ENCODE measurements at regions not wholly inside any gene's neighbourhood (a gene's known extent, or its start where the extent isn't known, plus 50 kb on each side); places are given as distances from the start of the nearest gene placed in this dataset.

DNA sequence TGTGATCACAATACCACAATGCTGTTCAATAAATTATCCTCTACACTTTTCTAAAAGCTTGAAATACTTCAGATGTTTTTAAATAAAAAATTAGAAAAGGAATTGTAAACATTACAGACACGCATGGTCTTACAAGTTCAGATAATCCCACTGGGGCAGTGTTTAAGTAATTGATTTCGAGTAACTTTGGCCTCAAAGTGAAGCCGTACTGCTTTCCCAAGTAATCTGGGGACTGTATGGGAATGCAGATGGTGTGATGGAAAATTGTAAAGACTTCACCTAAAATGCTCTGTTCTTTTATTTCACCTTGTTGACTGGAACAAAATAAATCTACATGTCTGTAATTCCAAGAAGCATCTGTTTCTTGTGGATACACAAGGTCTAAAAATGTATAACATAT, 401.7 kb upstream of the LYPLAL1 start:
- DNase-seq, result no peak
- no peaks in the 10 kb centered on the region for H3K27me3 Mint-ChIP-seq (ENCODE audit: low read depth)
- no peaks in the 10 kb centered on the region for H3K4me1 Mint-ChIP-seq (ENCODE audit: low read depth)
- H3K4me3 Mint-ChIP-seq, result no peak overlapping the region
- no peak for ATAC-seq
- H3K9me3 Mint-ChIP-seq, result no peaks in the 10 kb centered on the region
- no peaks in the 10 kb centered on the region for H3K36me3 Mint-ChIP-seq (ENCODE audit: insufficient read depth)

GRCh38 chr1:218772575-218772974, 401.1 kb upstream of the LYPLAL1 start:
- no peaks in the 10 kb centered on the region for H3K27me3 Mint-ChIP-seq (ENCODE audit: low read depth)
- DNase-seq (no peak), ATAC-seq (no peak)
- no peaks in the 10 kb centered on the region for H3K4me1 Mint-ChIP-seq (ENCODE audit: low read depth)
- H3K4me3 Mint-ChIP-seq, result no peak overlapping the region
- H3K36me3 Mint-ChIP-seq (ENCODE audit: insufficient read depth), result no peaks in the 10 kb centered on the region
- no peaks in the 10 kb centered on the region for H3K9me3 Mint-ChIP-seq

GRCh38 chr1:218775501-218776021, 398.1 kb upstream of the LYPLAL1 start:
- Mint-ChIP-seq H3K4me3 (no peak overlapping the region), H3K27me3 (ENCODE audit: low read depth) (no peaks in the 10 kb centered on the region), H3K36me3 (ENCODE audit: insufficient read depth) (no peaks in the 10 kb centered on the region), H3K4me1 (ENCODE audit: low read depth) (no peaks in the 10 kb centered on the region), H3K9me3 (no peaks in the 10 kb centered on the region)
- ATAC-seq, result no peak
- DNase-seq, result no peak

- ATAC-seq (no peak), DNase-seq (no peak)
- H3K9me3 Mint-ChIP-seq, result no peaks in the 10 kb centered on the region
- no peaks in the 10 kb centered on the region for H3K27me3 Mint-ChIP-seq (ENCODE audit: low read depth)
- no peaks in the 10 kb centered on the region for H3K4me1 Mint-ChIP-seq (ENCODE audit: low read depth)
- H3K4me3 Mint-ChIP-seq, result no peak overlapping the region
- no peaks in the 10 kb centered on the region for H3K36me3 Mint-ChIP-seq (ENCODE audit: insufficient read depth)
These were observed 395.2 kb upstream of the LYPLAL1 start for GRCh38 chr1:218778257-218779126.

GRCh38 chr1:218779341-218780100, 394.2 kb upstream of the LYPLAL1 start:
- Mint-ChIP-seq H3K4me3 (no peak overlapping the region), H3K9me3 (no peaks in the 10 kb centered on the region), H3K27me3 (ENCODE audit: low read depth) (no peaks in the 10 kb centered on the region), H3K4me1 (ENCODE audit: low read depth) (no peaks in the 10 kb centered on the region), H3K36me3 (ENCODE audit: insufficient read depth) (no peaks in the 10 kb centered on the region)
- DNase-seq (no peak), ATAC-seq (no peak)

GRCh38 chr1:218783131-218783530, 390.5 kb upstream of the LYPLAL1 start:
- Mint-ChIP-seq H3K36me3 (ENCODE audit: insufficient read depth) (no peaks in the 10 kb centered on the region), H3K4me3 (no peak overlapping the region), H3K4me1 (ENCODE audit: low read depth) (no peaks in the 10 kb centered on the region), H3K9me3 (no peaks in the 10 kb centered on the region), H3K27me3 (ENCODE audit: low read depth) (no peaks in the 10 kb centered on the region)
- no peak for DNase-seq
- ATAC-seq, result no peak

DNA sequence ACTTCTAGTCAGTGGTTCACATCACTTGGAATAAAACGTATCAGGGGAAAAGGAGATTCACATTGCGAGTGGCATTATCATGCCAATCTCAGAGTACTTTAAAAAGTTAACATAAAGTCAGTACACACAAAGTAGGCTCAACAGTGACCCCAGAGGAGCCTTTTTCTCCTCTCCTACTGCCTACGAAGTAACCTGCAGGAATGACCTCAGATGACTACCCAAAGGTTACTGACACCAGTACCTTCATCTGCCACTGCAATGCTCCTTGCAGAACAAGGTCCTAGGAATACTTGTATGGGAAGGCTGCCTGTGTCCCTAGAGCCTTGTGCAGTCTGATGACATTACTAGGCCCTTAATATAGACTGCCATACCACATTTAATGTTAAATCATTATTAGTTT, 389.8 kb upstream of the LYPLAL1 start:
- Mint-ChIP-seq H3K27me3 (ENCODE audit: low read depth) (no peaks in the 10 kb centered on the region), H3K9me3 (no peaks in the 10 kb centered on the region), H3K36me3 (ENCODE audit: insufficient read depth) (no peaks in the 10 kb centered on the region), H3K4me1 (ENCODE audit: low read depth) (no peaks in the 10 kb centered on the region), H3K4me3 (no peak overlapping the region)
- DNase-seq (no peak), ATAC-seq (no peak)

- H3K4me1 Mint-ChIP-seq (ENCODE audit: low read depth), result no peaks in the 10 kb centered on the region
- H3K36me3 Mint-ChIP-seq (ENCODE audit: insufficient read depth), result no peaks in the 10 kb centered on the region
- no peaks in the 10 kb centered on the region for H3K9me3 Mint-ChIP-seq
- H3K4me3 Mint-ChIP-seq, result no peak overlapping the region
- H3K27me3 Mint-ChIP-seq (ENCODE audit: low read depth), result no peaks in the 10 kb centered on the region
- no peak for ATAC-seq
- no peak for DNase-seq
These were observed 387.8 kb upstream of the LYPLAL1 start for GRCh38 chr1:218785928-218786327.

DNA sequence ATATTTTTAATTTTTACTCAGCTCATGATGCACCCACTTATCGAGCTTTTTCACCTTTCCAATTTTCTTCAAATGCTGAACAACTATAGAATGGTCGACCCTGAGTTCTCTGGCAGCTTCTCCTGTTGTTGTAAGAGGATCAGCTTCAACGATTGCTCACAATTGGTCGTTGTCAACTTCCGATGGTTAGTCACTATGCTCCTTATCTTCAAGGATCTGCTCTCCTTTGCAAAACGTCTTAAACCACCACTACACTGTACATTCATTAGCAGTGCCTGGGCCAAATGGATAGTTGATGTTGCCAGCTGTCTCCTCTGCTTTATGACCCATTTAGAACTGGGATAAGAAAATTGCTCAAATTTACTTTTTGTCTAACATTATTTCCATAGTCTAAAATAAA, 385.9 kb upstream of the LYPLAL1 start:
- DNase-seq (no peak), ATAC-seq (no peak)
- no peaks in the 10 kb centered on the region for H3K4me1 Mint-ChIP-seq (ENCODE audit: low read depth)
- H3K4me3 Mint-ChIP-seq, result no peak overlapping the region
- H3K36me3 Mint-ChIP-seq (ENCODE audit: insufficient read depth), result no peaks in the 10 kb centered on the region
- H3K9me3 Mint-ChIP-seq, result no peaks in the 10 kb centered on the region
- H3K27me3 Mint-ChIP-seq (ENCODE audit: low read depth), result no peaks in the 10 kb centered on the region

GRCh38 chr1:218796773-218797172, 376.9 kb upstream of the LYPLAL1 start:
- no peaks in the 10 kb centered on the region for H3K36me3 Mint-ChIP-seq (ENCODE audit: insufficient read depth)
- ATAC-seq, result no peak

DNA sequence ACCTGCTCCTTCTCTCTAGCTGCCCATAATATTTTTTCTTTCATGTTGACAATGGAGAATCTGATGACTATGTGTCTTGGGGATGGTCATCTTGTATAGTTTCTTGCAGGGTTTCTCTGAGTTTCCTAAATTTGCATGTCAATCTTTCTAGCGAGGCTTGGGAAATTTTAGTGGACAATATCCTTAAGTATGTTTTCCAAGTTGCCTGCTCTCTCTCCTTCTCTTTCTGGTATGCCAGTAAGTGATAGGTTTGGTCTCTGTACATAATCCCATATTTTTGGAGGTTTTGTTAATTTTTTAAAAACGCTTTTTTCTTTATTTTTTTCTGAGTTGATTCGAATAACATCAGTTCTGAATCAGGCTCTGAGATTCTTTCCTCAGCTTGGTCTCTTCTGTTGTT, 370.9 kb upstream of the LYPLAL1 start:
- DNase-seq (no peak), ATAC-seq (no peak)
- H3K36me3 Mint-ChIP-seq (ENCODE audit: insufficient read depth), result no peaks in the 10 kb centered on the region
- H3K9me3 Mint-ChIP-seq, result no peaks in the 10 kb centered on the region
- no peaks in the 10 kb centered on the region for H3K4me1 Mint-ChIP-seq (ENCODE audit: low read depth)
- no peaks in the 10 kb centered on the region for H3K27me3 Mint-ChIP-seq (ENCODE audit: low read depth)
- H3K4me3 Mint-ChIP-seq, result no peak overlapping the region

More at GRCh38 chr1:218796773-218797172, 376.9 kb upstream of the LYPLAL1 start:
- no peak overlapping the region for H3K4me3 Mint-ChIP-seq
- H3K9me3 Mint-ChIP-seq, result no peaks in the 10 kb centered on the region
- no peaks in the 10 kb centered on the region for H3K4me1 Mint-ChIP-seq (ENCODE audit: low read depth)
- H3K27me3 Mint-ChIP-seq (ENCODE audit: low read depth), result no peaks in the 10 kb centered on the region
- DNase-seq, result no peak

- no peaks in the 10 kb centered on the region for H3K36me3 Mint-ChIP-seq (ENCODE audit: insufficient read depth)
- ATAC-seq (no peak), DNase-seq (no peak)
- no peak overlapping the region for H3K4me3 Mint-ChIP-seq
- no peaks in the 10 kb centered on the region for H3K4me1 Mint-ChIP-seq (ENCODE audit: low read depth)
- peaks cover 3% of the 10 kb centered on the region for H3K9me3 Mint-ChIP-seq
- H3K27me3 Mint-ChIP-seq (ENCODE audit: low read depth), result no peaks in the 10 kb centered on the region
These were observed 370.2 kb upstream of the LYPLAL1 start for GRCh38 chr1:218803351-218803997.

DNA sequence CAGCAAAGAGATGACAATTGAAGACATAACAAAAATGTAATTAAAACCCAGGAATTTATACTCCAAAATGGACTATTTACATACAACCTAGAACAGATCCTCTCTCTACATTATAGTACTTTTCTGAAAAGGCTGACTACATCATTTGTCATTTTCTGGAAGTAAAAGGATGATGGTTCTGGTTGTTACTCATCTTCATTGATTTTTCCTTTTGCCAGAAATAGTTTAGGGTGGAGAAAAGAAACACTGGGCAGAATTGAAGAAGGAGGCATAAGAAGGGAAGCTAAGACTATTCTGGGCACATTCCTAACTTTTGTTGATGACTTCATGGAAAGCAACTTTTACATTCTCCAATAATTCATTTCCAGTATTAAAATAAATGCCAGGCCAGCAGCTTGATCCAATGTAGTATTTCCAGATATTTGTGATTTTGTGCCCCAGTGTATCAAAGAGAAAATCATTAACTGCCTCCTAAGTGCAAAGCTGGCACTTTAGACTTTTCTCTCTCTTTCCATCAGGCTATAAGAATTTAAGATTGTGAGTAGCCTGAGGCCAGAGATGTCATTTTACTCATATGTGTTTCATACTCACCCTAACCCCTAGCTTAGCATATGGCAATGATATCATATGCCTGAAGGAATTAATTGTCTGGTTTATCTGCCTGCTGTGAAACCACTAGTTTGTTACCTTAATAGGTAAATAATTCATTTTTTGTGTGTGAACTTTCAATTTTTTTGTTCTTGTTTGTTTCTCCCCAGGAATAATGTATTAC, 369.5 kb upstream of the LYPLAL1 start:
- peaks cover 3% of the 10 kb centered on the region for H3K9me3 Mint-ChIP-seq
- no peaks in the 10 kb centered on the region for H3K27me3 Mint-ChIP-seq (ENCODE audit: low read depth)
- DNase-seq (no peak), ATAC-seq (no peak)
- no peaks in the 10 kb centered on the region for H3K36me3 Mint-ChIP-seq (ENCODE audit: insufficient read depth)
- H3K4me3 Mint-ChIP-seq, result no peak overlapping the region
- no peaks in the 10 kb centered on the region for H3K4me1 Mint-ChIP-seq (ENCODE audit: low read depth)

DNA sequence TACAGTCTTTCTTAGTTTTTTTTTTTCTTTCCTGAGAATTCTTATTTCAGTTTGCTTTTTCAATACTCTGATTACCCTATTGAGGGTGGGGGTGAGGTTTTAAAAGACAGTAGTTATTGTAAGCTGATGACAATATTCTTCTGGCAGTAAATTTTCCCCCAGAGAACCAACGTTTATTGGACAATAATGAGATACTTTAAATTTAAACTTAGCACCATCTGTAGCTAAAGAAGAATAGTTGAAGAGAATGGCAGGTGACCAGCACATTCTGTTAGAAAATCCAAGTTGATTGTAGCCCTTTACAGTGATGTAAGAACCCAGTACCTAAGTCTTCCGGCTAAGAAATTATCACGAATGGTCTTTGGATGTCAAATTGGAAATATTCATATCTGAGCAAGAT, 364.6 kb upstream of the LYPLAL1 start:
- H3K36me3 Mint-ChIP-seq (ENCODE audit: insufficient read depth), result no peaks in the 10 kb centered on the region
- H3K4me3 Mint-ChIP-seq, result no peak overlapping the region
- H3K9me3 Mint-ChIP-seq, result peaks cover 3% of the 10 kb centered on the region
- no peaks in the 10 kb centered on the region for H3K27me3 Mint-ChIP-seq (ENCODE audit: low read depth)
- no peak for ATAC-seq
- no peak for DNase-seq
- H3K4me1 Mint-ChIP-seq (ENCODE audit: low read depth), result no peaks in the 10 kb centered on the region
